Breast epithelium (tissue), 4 donors: ENCODE measurements at regions not wholly inside any gene's neighbourhood (a gene's known extent, or its start where the extent isn't known, plus 50 kb on each side); places are given as distances from the start of the nearest gene placed in this dataset.
A peak's percentile ranks its signal among the peaks of the same experiment; 100 is the strongest.

ENCODE experiments used
- DNase-seq, 2 donors: peaks; one replicate each; pipeline ENCODE4 v3.0.0-alpha.2; 2019; ENCODE audit warnings: low spot score in 2 of 2
- H3K27ac ChIP-seq, 2 donors: fragments of 200-600 bp; sonication (generic) in 1 of 2; one replicate each; pipeline ENCODE4 v1.5.1; 2016 to 2019; ENCODE audit warnings: mild to moderate bottlenecking in 1 of 2
- H3K27me3 ChIP-seq, 2 donors: fragments of 200-600 bp; sonication (generic) in 1 of 2; one replicate each; pipeline versions ENCODE4 v1.5.1 to v1.6.0; 2017 to 2019; ENCODE audit warnings: control low read depth in 1 of 2, mild to moderate bottlenecking in 1 of 2
- H3K36me3 ChIP-seq: fragments of 200-600 bp; one replicate; pipeline ENCODE4 v1.5.1; 2019
- H3K4me1 ChIP-seq, 2 donors: fragments of 200-600 bp; sonication (generic); one replicate each; pipeline ENCODE4 v1.5.1; 2016 to 2019; ENCODE audit warnings: control low read depth in 1 of 2
- H3K4me3 ChIP-seq, 3 donors: fragments of 200-600 bp; sonication (generic); 1 replicate in 2 of 3; 2 replicates in 1 of 3; pipeline ENCODE4 v1.5.1; 2016 to 2019; ENCODE audit warnings: mild to moderate bottlenecking in 3 of 3, moderate library complexity in 2 of 3
- H3K9me3 ChIP-seq, 2 donors: fragments of 200-600 bp; sonication (generic) in 1 of 2; one replicate each; pipeline ENCODE4 v1.5.1; 2016 to 2019; ENCODE audit warnings: control low read depth in 1 of 2
- POLR2A ChIP-seq: fragments of 450-650 bp; IDR thresholded peaks from one replicate; pipeline ENCODE4 v1.6.1; 2016; ENCODE audit warnings: antibody characterized with exemption, mild to moderate bottlenecking, moderate library complexity
- POLR2AphosphoS5 ChIP-seq, 3 donors: sonication (generic); formaldehyde crosslinking; IDR thresholded peaks; one replicate each; pipeline ENCODE4 v1.6.1; 2017; ENCODE audit warnings: antibody characterized with exemption in 3 of 3
- intact Hi-C: fragments of 100-400 bp; cut with DNase I; formaldehyde crosslinking; loops from one replicate; pipeline ENCODE4 v1.15.1; 2023; ENCODE audit warnings: low total_unique reads
- TF ChIP-seq, protein P1 (sequence below), 3 donors: fragments of 450-650 bp; IDR thresholded peaks; one replicate each; pipeline ENCODE4 v1.5.1; 2016 to 2017; ENCODE audit warnings: antibody characterized with exemption in 3 of 3, mild to moderate bottlenecking in 3 of 3, moderate library complexity in 3 of 3

DNA sequence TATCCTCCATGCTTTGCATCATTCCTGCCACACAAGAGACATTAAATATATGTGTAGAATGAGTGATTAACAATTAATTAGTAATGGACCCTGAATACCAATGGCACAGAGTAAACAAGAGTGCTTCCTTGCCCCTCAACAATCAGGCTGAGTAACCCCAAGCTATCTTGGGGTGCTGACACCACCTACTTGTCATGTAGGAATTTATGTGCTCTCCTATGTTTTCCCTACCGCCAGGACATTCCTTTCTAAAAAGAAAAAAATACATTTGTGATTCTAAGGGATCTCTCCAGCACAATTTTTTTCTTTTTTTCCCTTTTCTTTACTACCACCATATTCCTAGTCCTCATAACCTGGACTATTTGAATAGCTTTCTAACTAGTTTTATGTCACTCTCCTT is 449.1 kb downstream of the MFSD1 start:
- intact Hi-C loops = no loop called here
- Histone ChIP-seq H3K27me3 (no peaks in the 10 kb centered on the region), H3K9me3 (peaks cover 0 to 12% of the 10 kb centered on the region in 2 donors), H3K4me3 (no peak overlapping the region), H3K36me3 (no peaks in the 10 kb centered on the region), H3K27ac (no peak overlapping the region), H3K4me1 (no peaks in the 10 kb centered on the region)
- no peak for DNase-seq
- TF ChIP-seq POLR2A (no peak), POLR2AphosphoS5 (IDR thresholded peaks at IDR 0.05) (no peak)
- TF ChIP-seq, protein P1, sequence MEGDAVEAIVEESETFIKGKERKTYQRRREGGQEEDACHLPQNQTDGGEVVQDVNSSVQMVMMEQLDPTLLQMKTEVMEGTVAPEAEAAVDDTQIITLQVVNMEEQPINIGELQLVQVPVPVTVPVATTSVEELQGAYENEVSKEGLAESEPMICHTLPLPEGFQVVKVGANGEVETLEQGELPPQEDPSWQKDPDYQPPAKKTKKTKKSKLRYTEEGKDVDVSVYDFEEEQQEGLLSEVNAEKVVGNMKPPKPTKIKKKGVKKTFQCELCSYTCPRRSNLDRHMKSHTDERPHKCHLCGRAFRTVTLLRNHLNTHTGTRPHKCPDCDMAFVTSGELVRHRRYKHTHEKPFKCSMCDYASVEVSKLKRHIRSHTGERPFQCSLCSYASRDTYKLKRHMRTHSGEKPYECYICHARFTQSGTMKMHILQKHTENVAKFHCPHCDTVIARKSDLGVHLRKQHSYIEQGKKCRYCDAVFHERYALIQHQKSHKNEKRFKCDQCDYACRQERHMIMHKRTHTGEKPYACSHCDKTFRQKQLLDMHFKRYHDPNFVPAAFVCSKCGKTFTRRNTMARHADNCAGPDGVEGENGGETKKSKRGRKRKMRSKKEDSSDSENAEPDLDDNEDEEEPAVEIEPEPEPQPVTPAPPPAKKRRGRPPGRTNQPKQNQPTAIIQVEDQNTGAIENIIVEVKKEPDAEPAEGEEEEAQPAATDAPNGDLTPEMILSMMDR (IDR thresholded peaks at IDR 0.05) = no peak

DNA sequence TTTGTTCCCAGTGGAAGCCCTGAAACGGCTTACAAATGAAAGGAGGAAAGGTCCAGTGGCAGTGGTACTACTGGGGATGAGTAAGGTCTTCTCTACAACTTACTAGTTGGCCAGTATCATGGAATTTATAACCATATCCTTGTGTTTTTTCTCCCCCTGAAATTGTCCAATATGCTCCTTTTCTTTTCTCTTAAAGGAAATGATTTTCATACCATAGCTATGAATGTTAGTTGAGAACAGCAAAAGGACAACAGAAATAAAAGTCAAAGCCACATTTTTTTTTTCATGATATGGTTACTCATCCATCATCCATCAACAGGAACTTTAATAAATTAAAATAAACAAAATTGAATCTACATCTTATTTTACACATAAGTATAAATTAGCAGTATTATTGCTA is 450.4 kb downstream of the MFSD1 start:
- no peak overlapping the region for H3K4me3 ChIP-seq

DNA sequence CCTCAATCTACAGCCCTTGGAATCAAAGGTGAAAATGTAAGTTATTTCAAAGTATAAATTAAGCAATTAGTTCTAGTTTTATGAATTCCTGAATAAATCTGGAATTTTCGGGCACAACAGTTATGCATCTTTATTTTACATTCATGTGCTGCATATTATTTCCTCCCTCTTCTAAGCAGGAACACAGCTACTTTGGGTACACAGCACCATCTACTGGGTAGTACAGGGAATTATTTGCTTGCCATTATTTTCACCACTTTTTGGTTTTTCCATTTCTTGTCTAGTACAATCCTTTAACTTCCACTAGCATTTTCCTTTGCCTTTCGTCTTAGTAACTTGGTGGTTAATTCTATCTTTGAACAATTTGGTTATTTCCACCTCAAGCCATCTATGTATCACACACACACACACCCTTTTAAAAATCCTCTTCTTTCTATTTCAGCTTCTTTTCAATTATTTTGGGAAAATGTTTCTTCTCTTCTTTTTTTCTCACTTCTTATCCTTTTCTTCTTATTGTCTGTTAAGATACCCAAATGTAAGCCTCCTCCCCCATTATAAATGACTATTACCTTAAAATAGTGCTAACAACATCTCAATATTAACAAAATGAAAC is 451.0 kb downstream of the MFSD1 start:
- no peaks in the 10 kb centered on the region for H3K27me3 ChIP-seq
- H3K4me1 ChIP-seq = no peaks in the 10 kb centered on the region
- H3K4me3 ChIP-seq = no peak overlapping the region
- peaks cover 0 to 12% of the 10 kb centered on the region in 2 donors for H3K9me3 ChIP-seq
- DNase-seq = no peak
- H3K36me3 ChIP-seq = no peaks in the 10 kb centered on the region
- H3K27ac ChIP-seq = no peak overlapping the region
- intact Hi-C loops = no loop called here
- TF ChIP-seq POLR2AphosphoS5 (IDR thresholded peaks at IDR 0.05) (no peak), POLR2A (no peak)
- TF ChIP-seq, protein P1 (IDR thresholded peaks at IDR 0.05) = peak in 2 of 3 donors; percentile 67 to 68

More for the DNA sequence above, 450.4 kb downstream of the MFSD1 start:
- Histone ChIP-seq H3K9me3 (peaks cover 0 to 12% of the 10 kb centered on the region in 2 donors), H3K4me1 (no peaks in the 10 kb centered on the region), H3K36me3 (no peaks in the 10 kb centered on the region), H3K27ac (no peak overlapping the region), H3K27me3 (no peaks in the 10 kb centered on the region)
- intact Hi-C loops = no loop called here
- TF ChIP-seq POLR2AphosphoS5 (IDR thresholded peaks at IDR 0.05) = no peak
- TF ChIP-seq POLR2A = no peak
- TF ChIP-seq, protein P1 (IDR thresholded peaks at IDR 0.05) = no peak
- DNase-seq = no peak

DNA sequence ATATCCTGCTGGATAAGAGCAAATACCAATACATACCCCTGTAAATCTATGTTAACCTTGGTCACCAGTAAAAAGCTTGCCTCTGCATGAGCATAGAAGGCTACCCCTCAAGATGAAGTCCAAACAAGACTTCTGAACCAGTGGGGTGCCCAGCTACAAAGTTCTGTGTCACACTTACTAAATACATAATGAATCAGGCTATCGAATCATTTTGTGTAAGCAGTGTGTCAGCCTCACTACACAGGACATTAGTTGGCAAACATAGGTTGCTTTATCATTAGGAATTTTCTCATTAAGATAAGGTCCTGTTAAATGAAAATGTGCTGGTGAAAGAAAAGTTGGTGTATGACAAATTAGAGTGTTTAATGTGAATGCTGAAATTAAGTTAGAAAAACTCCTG is 452.0 kb downstream of the MFSD1 start:
- intact Hi-C loops = no loop called here
- H3K27me3 ChIP-seq = no peaks in the 10 kb centered on the region
- no peak for DNase-seq
- TF ChIP-seq POLR2AphosphoS5 (IDR thresholded peaks at IDR 0.05) = no peak
- TF ChIP-seq, protein P1 (IDR thresholded peaks at IDR 0.05) = no peak
- no peak for TF ChIP-seq POLR2A
- H3K36me3 ChIP-seq = no peaks in the 10 kb centered on the region
- no peaks in the 10 kb centered on the region for H3K4me1 ChIP-seq
- no peak overlapping the region for H3K27ac ChIP-seq
- H3K9me3 ChIP-seq = peaks cover 0 to 12% of the 10 kb centered on the region in 2 donors
- H3K4me3 ChIP-seq = no peak overlapping the region

DNA sequence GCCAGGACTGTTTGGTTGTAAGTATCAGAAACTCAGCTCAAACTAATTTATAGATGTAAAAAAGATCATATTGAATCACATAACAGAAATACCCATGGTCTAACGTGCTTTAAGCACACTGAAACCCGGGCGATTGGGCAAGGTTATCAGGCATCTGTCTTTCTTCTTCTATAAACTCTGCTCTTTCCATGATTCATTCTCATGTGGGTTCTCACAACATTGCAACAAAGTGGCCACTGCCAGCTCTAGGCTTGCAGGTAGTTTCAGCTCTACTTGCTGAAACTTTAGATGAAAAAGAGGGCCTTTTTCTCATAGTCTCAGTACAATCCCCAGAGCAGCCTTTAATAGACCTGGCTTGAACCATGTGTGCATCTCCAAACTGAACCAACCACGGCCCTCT is 456.1 kb downstream of the MFSD1 start:
- intact Hi-C loops = no loop called here
- no peaks in the 10 kb centered on the region for H3K36me3 ChIP-seq
- H3K4me3 ChIP-seq = no peak overlapping the region
- peaks cover 0 to 2% of the 10 kb centered on the region in 2 donors for H3K9me3 ChIP-seq
- no peaks in the 10 kb centered on the region for H3K27me3 ChIP-seq
- TF ChIP-seq POLR2AphosphoS5 (IDR thresholded peaks at IDR 0.05) (no peak), POLR2A (no peak)
- TF ChIP-seq, protein P1 (IDR thresholded peaks at IDR 0.05) = no peak
- no peak for DNase-seq
- no peaks in the 10 kb centered on the region for H3K4me1 ChIP-seq
- no peak overlapping the region for H3K27ac ChIP-seq
